GM23338 (cell line): ENCODE measurements at regions not wholly inside any gene's neighbourhood (a gene's known extent, or its start where the extent isn't known, plus 50 kb on each side); places are given as distances from the start of the nearest gene placed in this dataset.

ENCODE experiments used
- ATAC-seq: fragments of 200-7000 bp; cut with Tn5 transposase; 3 replicates; pipeline ENCODE4 v1.9.1; 2020
- DNase-seq: peaks from one replicate; pipeline ENCODE4 v3.0.0-alpha.2; 2015; ENCODE audit warnings: low spot score
- H2AFZ ChIP-seq: fragments of 200-600 bp; sonication (generic); 2 replicates; pipeline ENCODE4 v1.8.0; 2016; ENCODE audit warnings: antibody characterized with exemption, mild to moderate bottlenecking, moderate library complexity
- H3F3A ChIP-seq: fragments of 200-600 bp; sonication (generic); replicated peaks from 2 replicates; pipeline ENCODE4 v1.8.0; 2017; ENCODE audit warnings: antibody characterized with exemption, mixed run types, low read depth
- H3K27ac ChIP-seq: fragments of 200-600 bp; sonication (generic); 2 replicates; pipeline ENCODE4 v1.6.1; 2016; ENCODE audit warnings: low read depth
- H3K27me3 ChIP-seq: fragments of 200-600 bp; sonication (generic); 2 replicates; pipeline ENCODE4 v1.8.0; 2016; ENCODE audit warnings: mild to moderate bottlenecking, mixed run types, moderate library complexity; ENCODE audit not compliant: insufficient read depth
- H3K36me3 ChIP-seq: fragments of 200-600 bp; sonication (generic); 2 replicates; pipeline ENCODE4 v1.8.0; 2016; ENCODE audit warnings: mild to moderate bottlenecking; ENCODE audit not compliant: insufficient read depth
- H3K4me1 ChIP-seq: fragments of 200-600 bp; sonication (generic); 2 replicates; pipeline ENCODE4 v1.8.0; 2016; ENCODE audit warnings: mild to moderate bottlenecking, moderate library complexity; ENCODE audit not compliant: insufficient read depth
- H3K4me2 ChIP-seq: fragments of 200-600 bp; sonication (generic); 2 replicates; pipeline ENCODE4 v1.7.1; 2017; ENCODE audit warnings: mixed run types
- H3K4me3 ChIP-seq: fragments of 200-600 bp; sonication (generic); 2 replicates; pipeline ENCODE4 v1.6.1; 2016; ENCODE audit warnings: mixed run types
- H3K79me2 ChIP-seq: fragments of 200-600 bp; sonication (generic); replicated peaks from 2 replicates; pipeline ENCODE4 v1.8.0; 2017; ENCODE audit warnings: mild to moderate bottlenecking; ENCODE audit not compliant: insufficient read depth
- H3K9me2 ChIP-seq: fragments of 200-600 bp; sonication (generic); 2 replicates; pipeline ENCODE4 v1.8.0; 2017; ENCODE audit not compliant: insufficient read depth
- H4K20me1 ChIP-seq: fragments of 200-600 bp; sonication (generic); replicated peaks from 2 replicates; pipeline ENCODE4 v1.8.0; 2017; ENCODE audit warnings: mild to moderate bottlenecking; ENCODE audit not compliant: insufficient read depth
- H3K27ac Mint-ChIP-seq: 2 replicates; pipeline ENCODE4 v1.8.0; 2020; ENCODE audit warnings: inconsistent platforms, mild to moderate bottlenecking, moderate library complexity, mixed read lengths
- H3K27me3 Mint-ChIP-seq: 3 replicates; pipeline ENCODE4 v1.8.0; 2022; ENCODE audit warnings: low read depth, mild to moderate bottlenecking, moderate library complexity, mixed read lengths, inconsistent platforms; ENCODE audit not compliant: insufficient read depth, poor library complexity
- H3K36me3 Mint-ChIP-seq: 3 replicates; pipeline ENCODE4 v1.8.0; 2021; ENCODE audit warnings: low read depth, mild to moderate bottlenecking, inconsistent platforms, moderate library complexity, mixed read lengths
- H3K4me1 Mint-ChIP-seq: 3 replicates; pipeline ENCODE4 v1.8.0; 2020; ENCODE audit warnings: mild to moderate bottlenecking, inconsistent platforms, mixed read lengths
- H3K4me3 Mint-ChIP-seq: 3 replicates; pipeline ENCODE4 v1.8.0; 2021; ENCODE audit warnings: moderate library complexity, mild to moderate bottlenecking, inconsistent platforms, mixed read lengths
- H3K9me3 Mint-ChIP-seq: 3 replicates; pipeline ENCODE4 v1.8.0; 2020; ENCODE audit warnings: moderate library complexity, mild to moderate bottlenecking, inconsistent platforms, mixed read lengths
- CREB1 ChIP-seq: fragments of 250-450 bp; sonication (Bioruptor Pico); IDR thresholded peaks from 2 replicates; pipeline ENCODE4 v1.5.0; 2020; ENCODE audit warnings: low read depth, mild to moderate bottlenecking, moderate library complexity
- CTCF ChIP-seq, 2 experiments: fragments of 200-600 bp in 1 of 2; sonication (generic) in 1 of 2; conservative IDR thresholded peaks; 2 replicates each; pipeline versions ENCODE4 v1.5.1 to v1.6.1; 2016 to 2017; ENCODE audit warnings: antibody characterized with exemption in 2 of 2, low read depth in 2 of 2, mild to moderate bottlenecking in 2 of 2, moderate library complexity in 1 of 2
- EZH2 ChIP-seq: fragments of 200-600 bp; sonication (generic); IDR thresholded peaks from one replicate; pipeline ENCODE4 v1.8.0; 2017; ENCODE audit warnings: antibody characterized with exemption, mild to moderate bottlenecking, low read depth; ENCODE audit not compliant: unreplicated experiment
- EZH2phosphoT487 ChIP-seq: fragments of 200-600 bp; sonication (generic); IDR thresholded peaks from one replicate; pipeline ENCODE4 v1.8.1; 2018; ENCODE audit warnings: antibody characterized with exemption; ENCODE audit not compliant: unreplicated experiment
- POLR2AphosphoS5 ChIP-seq: IDR thresholded peaks from 2 replicates; pipeline ENCODE4 v1.6.1; 2016; ENCODE audit warnings: antibody characterized with exemption, low read depth
- STAT1 ChIP-seq: IDR thresholded peaks from one replicate; pipeline ENCODE4 v1.6.1; 2016; ENCODE audit warnings: antibody characterized with exemption; ENCODE audit not compliant: unreplicated experiment
- ZNF462 ChIP-seq: fragments of 250-450 bp; sonication (Bioruptor Pico); IDR thresholded peaks from 2 replicates; pipeline ENCODE4 v1.5.0; 2020; ENCODE audit warnings: mild to moderate bottlenecking, moderate library complexity

- TF ChIP-seq ZNF462, result no peak
- no peak for TF ChIP-seq STAT1
- no peak for TF ChIP-seq EZH2
- TF ChIP-seq EZH2phosphoT487, result no peak
- no peak for TF ChIP-seq CREB1 (CRISPR knock-in tag)
Observed at GRCh38 chr5:105448271-105448670, 1885.7 kb upstream of the NUDT12 start (continued).

GRCh38 chr5:105430516-105430915 lies 1867.9 kb upstream of the NUDT12 start:
- Histone ChIP-seq H3K27ac (no peak overlapping the region), H3K4me1 (no peaks in the 10 kb centered on the region), H3K4me2 (no peak overlapping the region), H3F3A (no peaks in the 10 kb centered on the region), H3K36me3 (no peaks in the 10 kb centered on the region), H3K79me2 (no peaks in the 10 kb centered on the region), H3K4me3 (no peak overlapping the region), H3K27me3 (no peaks in the 10 kb centered on the region), H3K9me2 (no peaks in the 10 kb centered on the region), H4K20me1 (no peaks in the 10 kb centered on the region), H2AFZ (no peak overlapping the region)
- no peaks in the 10 kb centered on the region for H3K27me3 Mint-ChIP-seq
- H3K4me3 Mint-ChIP-seq, result no peak overlapping the region
- DNase-seq (no peak), ATAC-seq (no peak)
- TF ChIP-seq CTCF (conservative IDR thresholded peaks at IDR 0.05; ENCODE audit: low read depth in 2 of 2) (no peak), CREB1 (CRISPR knock-in tag) (no peak), POLR2AphosphoS5 (no peak), STAT1 (no peak)
- H3K4me1 Mint-ChIP-seq, result peaks cover 4% of the 10 kb centered on the region; the same call in 2 of the 3 replicates
- no peaks in the 10 kb centered on the region for H3K9me3 Mint-ChIP-seq
- no peaks in the 10 kb centered on the region for H3K36me3 Mint-ChIP-seq
- H3K27ac Mint-ChIP-seq, result no peak overlapping the region
